ENCODE measurements at regions not wholly inside any gene's neighbourhood (a gene's known extent, or its start where the extent isn't known, plus 50 kb on each side); places are given as distances from the start of the nearest gene placed in this dataset.

DNA sequence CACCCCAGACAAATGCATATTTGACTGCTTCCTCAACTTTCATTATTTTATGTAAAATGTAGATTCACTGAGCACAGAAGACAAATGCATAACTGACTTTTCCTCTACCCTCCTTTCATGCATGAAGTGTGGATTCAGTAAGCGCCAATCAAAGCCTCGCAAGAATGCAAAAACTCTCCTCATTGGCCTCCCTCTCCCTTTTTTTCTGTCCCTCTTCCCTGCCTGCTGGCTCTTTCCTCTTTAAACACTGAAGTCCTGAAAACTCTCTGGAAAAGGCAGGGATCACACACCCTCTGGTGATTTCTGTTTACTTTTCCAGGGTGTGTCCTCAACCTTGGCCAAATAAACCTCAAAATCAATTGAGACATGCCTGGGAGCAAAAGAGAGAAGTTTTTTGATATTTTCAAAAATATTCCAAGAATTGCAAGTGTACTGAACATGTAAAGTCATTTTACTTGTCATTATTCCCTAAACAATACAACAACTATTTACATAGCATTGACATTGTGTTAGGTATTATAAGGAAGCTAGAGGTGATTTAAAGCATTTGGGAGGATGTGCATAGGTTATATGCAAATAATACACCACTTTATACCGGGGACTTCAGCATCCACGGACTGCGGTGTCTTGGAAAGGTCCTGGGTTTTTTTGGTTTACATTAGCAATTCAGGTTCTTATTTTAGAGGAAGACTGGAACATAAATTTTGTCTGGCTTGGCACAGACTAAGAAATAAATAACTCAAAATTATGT, 71.4 kb downstream of the SEC61G start:
- DNase-seq: peak; percentile 58
- no TSS peak for BruUV-seq (replicated peaks)
- no peaks in the 10 kb centered on the region for H3K79me2 ChIP-seq (ENCODE audit: low read length)
- no peaks in the 10 kb centered on the region for H3K9me2 ChIP-seq (replicated peaks; ENCODE audit: low read length)
- no peaks in the 10 kb centered on the region for H3F3A ChIP-seq (ENCODE audit: low read length, unreplicated experiment)
- peak overlapping the region; percentile 21; the same call in 1 of the 2 replicates for H3K4me2 ChIP-seq (ENCODE audit: low read length)
- no peak overlapping the region for H3K9ac ChIP-seq (ENCODE audit: low read length)
- no peaks in the 10 kb centered on the region for H3K9me3 ChIP-seq (ENCODE audit: low read length)
- peak; percentile 93 for ATAC-seq
- H3K4me1 ChIP-seq (ENCODE audit: insufficient read depth, low read length): peaks cover 13% of the 10 kb centered on the region
- no peak for TF ChIP-seq EZH2phosphoT487 (IDR thresholded peaks at IDR 0.05; ENCODE audit: borderline replicate concordance, low read length)
- TF ChIP-seq EZH2 (IDR thresholded peaks at IDR 0.05; ENCODE audit: low read length, unreplicated experiment): no peak
- TF ChIP-seq, protein P1, sequence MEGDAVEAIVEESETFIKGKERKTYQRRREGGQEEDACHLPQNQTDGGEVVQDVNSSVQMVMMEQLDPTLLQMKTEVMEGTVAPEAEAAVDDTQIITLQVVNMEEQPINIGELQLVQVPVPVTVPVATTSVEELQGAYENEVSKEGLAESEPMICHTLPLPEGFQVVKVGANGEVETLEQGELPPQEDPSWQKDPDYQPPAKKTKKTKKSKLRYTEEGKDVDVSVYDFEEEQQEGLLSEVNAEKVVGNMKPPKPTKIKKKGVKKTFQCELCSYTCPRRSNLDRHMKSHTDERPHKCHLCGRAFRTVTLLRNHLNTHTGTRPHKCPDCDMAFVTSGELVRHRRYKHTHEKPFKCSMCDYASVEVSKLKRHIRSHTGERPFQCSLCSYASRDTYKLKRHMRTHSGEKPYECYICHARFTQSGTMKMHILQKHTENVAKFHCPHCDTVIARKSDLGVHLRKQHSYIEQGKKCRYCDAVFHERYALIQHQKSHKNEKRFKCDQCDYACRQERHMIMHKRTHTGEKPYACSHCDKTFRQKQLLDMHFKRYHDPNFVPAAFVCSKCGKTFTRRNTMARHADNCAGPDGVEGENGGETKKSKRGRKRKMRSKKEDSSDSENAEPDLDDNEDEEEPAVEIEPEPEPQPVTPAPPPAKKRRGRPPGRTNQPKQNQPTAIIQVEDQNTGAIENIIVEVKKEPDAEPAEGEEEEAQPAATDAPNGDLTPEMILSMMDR (conservative IDR thresholded peaks at IDR 0.05; ENCODE audit: low read depth, low read length): no peak
- no peak overlapping the region for H2AFZ ChIP-seq (ENCODE audit: low read length)
- no peak overlapping the region for H3K27ac ChIP-seq (ENCODE audit: low read length)
- CTCF ChIA-PET: no interaction called here
- POLR2A ChIA-PET (ENCODE audit: unreplicated experiment): no interaction called here
- H3K4me3 ChIP-seq (ENCODE audit: low read length): no peak overlapping the region
- no peaks in the 10 kb centered on the region for H3K36me3 ChIP-seq (ENCODE audit: low read depth, low read length)
- H3K27me3 ChIP-seq (ENCODE audit: low read length): peaks cover 11% of the 10 kb centered on the region
- intact Hi-C loops (cut with micrococcal nuclease): no loop called here
- H4K20me1 ChIP-seq (ENCODE audit: low read length): no peaks in the 10 kb centered on the region

DNA sequence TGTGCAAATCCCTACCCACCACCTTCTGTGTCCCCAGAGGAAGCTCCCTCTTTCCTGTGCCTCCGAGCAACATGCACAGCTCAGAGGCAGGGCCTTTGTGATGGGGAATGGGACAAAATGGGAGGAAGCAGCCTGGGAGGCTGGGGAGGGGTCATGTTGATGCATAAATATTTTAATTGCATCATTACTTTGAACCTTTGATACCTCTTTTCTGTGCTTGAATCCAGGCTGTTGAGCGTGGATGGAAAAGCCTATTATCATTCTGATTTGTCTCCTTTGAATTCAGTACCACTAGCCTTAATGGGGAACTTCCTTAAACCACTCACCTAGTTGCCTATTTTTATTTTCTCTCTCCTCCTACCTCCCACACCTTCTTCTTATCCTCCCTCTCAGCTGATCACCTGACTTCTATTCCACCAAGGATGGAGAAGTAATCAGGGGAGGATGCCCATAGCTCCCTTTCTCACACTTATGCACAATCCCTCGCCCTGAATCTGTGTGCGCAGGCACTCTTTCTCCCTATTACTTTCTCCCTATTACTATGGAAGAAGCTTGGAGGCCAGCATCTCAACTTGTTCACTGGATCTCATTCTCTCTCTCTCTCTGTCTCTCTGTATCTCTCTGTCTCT, 78.5 kb downstream of the SEC61G start:
- intact Hi-C loops (cut with micrococcal nuclease): no loop called here
- no peaks in the 10 kb centered on the region for H3K9me2 ChIP-seq (replicated peaks; ENCODE audit: low read length)
- DNase-seq (no peak), ATAC-seq (no peak)
- no peak for TF ChIP-seq EZH2 (IDR thresholded peaks at IDR 0.05; ENCODE audit: low read length, unreplicated experiment)
- no peaks in the 10 kb centered on the region for H3K36me3 ChIP-seq (ENCODE audit: low read depth, low read length)
- no peaks in the 10 kb centered on the region for H4K20me1 ChIP-seq (ENCODE audit: low read length)
- ChIA-PET CTCF (interaction anchor here (0.5 kb wide), 1 partner anchor 858 kb away, joined by 6 read pairs; no protein-coding TSS in a partner anchor), POLR2A (ENCODE audit: unreplicated experiment) (interaction anchor here (0.5 kb wide), 1 partner anchor 1573 kb away, joined by 3 read pairs; no protein-coding TSS in a partner anchor)
- H2AFZ ChIP-seq (ENCODE audit: low read length): no peak overlapping the region
- H3K4me1 ChIP-seq (ENCODE audit: insufficient read depth, low read length): no peaks in the 10 kb centered on the region
- H3K9ac ChIP-seq (ENCODE audit: low read length): no peak overlapping the region
- no peaks in the 10 kb centered on the region for H3K9me3 ChIP-seq (ENCODE audit: low read length)
- H3K27ac ChIP-seq (ENCODE audit: low read length): no peak overlapping the region
- H3F3A ChIP-seq (ENCODE audit: low read length, unreplicated experiment): no peaks in the 10 kb centered on the region
- peaks cover 57% of the 10 kb centered on the region for H3K27me3 ChIP-seq (ENCODE audit: low read length)
- H3K4me3 ChIP-seq (ENCODE audit: low read length): no peak overlapping the region
- no peak overlapping the region for H3K4me2 ChIP-seq (ENCODE audit: low read length)
- no TSS peak for BruUV-seq (replicated peaks)
- no peaks in the 10 kb centered on the region for H3K79me2 ChIP-seq (ENCODE audit: low read length)

DNA sequence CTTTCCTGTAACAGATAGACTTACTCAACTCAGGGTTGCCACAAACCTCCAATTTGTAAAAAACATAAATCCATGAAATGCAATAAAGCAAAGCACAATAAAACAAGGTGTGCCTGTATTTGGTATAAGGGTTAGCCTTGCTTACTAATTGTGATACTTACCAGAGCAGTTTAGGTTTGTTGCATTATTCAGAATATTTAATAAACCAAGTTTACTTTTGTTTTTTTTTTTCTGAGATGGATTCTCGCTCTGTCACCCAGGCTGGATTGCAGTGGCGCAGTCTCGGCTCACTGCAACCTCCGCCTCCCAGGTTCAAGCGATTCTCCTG, 79.6 kb downstream of the SEC61G start:
- BruUV-seq (replicated peaks): no TSS peak
- TF ChIP-seq, protein P1 (conservative IDR thresholded peaks at IDR 0.05; ENCODE audit: low read depth, low read length): no peak
- TF ChIP-seq EZH2phosphoT487 (IDR thresholded peaks at IDR 0.05; ENCODE audit: borderline replicate concordance, low read length): no peak
- TF ChIP-seq EZH2 (IDR thresholded peaks at IDR 0.05; ENCODE audit: low read length, unreplicated experiment): no peak
- no peaks in the 10 kb centered on the region for H3K36me3 ChIP-seq (ENCODE audit: low read depth, low read length)
- CTCF ChIA-PET: no interaction called here
- H3K4me2 ChIP-seq (ENCODE audit: low read length): no peak overlapping the region
- H3F3A ChIP-seq (ENCODE audit: low read length, unreplicated experiment): no peaks in the 10 kb centered on the region
- H3K79me2 ChIP-seq (ENCODE audit: low read length): no peaks in the 10 kb centered on the region
- no peak overlapping the region for H3K9ac ChIP-seq (ENCODE audit: low read length)
- peaks cover 63% of the 10 kb centered on the region for H3K27me3 ChIP-seq (ENCODE audit: low read length)
- H2AFZ ChIP-seq (ENCODE audit: low read length): no peak overlapping the region
- ATAC-seq (no peak), DNase-seq (no peak)
- no peaks in the 10 kb centered on the region for H3K9me2 ChIP-seq (replicated peaks; ENCODE audit: low read length)
- H3K9me3 ChIP-seq (ENCODE audit: low read length): no peaks in the 10 kb centered on the region
- intact Hi-C loops (cut with micrococcal nuclease): no loop called here
- POLR2A ChIA-PET (ENCODE audit: unreplicated experiment): no interaction called here
- no peaks in the 10 kb centered on the region for H4K20me1 ChIP-seq (ENCODE audit: low read length)
- H3K27ac ChIP-seq (ENCODE audit: low read length): no peak overlapping the region
- H3K4me1 ChIP-seq (ENCODE audit: insufficient read depth, low read length): no peaks in the 10 kb centered on the region
- no peak overlapping the region for H3K4me3 ChIP-seq (ENCODE audit: low read length)

Data from PC-3 (cell line).